ENCODE measurements at regions not wholly inside any gene's neighbourhood (a gene's known extent, or its start where the extent isn't known, plus 50 kb on each side); places are given as distances from the start of the nearest gene placed in this dataset.

GRCh38 chr6:119894811-119895210 lies 545.2 kb upstream of the MAN1A1 start:
- no peak for DNase-seq (ENCODE audit: extremely low read depth, low read depth)
- TF ChIP-seq, protein P1, sequence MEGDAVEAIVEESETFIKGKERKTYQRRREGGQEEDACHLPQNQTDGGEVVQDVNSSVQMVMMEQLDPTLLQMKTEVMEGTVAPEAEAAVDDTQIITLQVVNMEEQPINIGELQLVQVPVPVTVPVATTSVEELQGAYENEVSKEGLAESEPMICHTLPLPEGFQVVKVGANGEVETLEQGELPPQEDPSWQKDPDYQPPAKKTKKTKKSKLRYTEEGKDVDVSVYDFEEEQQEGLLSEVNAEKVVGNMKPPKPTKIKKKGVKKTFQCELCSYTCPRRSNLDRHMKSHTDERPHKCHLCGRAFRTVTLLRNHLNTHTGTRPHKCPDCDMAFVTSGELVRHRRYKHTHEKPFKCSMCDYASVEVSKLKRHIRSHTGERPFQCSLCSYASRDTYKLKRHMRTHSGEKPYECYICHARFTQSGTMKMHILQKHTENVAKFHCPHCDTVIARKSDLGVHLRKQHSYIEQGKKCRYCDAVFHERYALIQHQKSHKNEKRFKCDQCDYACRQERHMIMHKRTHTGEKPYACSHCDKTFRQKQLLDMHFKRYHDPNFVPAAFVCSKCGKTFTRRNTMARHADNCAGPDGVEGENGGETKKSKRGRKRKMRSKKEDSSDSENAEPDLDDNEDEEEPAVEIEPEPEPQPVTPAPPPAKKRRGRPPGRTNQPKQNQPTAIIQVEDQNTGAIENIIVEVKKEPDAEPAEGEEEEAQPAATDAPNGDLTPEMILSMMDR (IDR thresholded peaks at IDR 0.05; ENCODE audit: low read depth, low read length, missing control alignments) = no peak
- no peak overlapping the region for H3K4me3 ChIP-seq (replicated peaks; ENCODE audit: low read depth, low read length)

GRCh38 chr6:119891644-119892043 lies 542.1 kb upstream of the MAN1A1 start:
- no peak overlapping the region for H3K4me3 ChIP-seq (replicated peaks; ENCODE audit: low read depth, low read length)
- TF ChIP-seq, protein P1 (IDR thresholded peaks at IDR 0.05; ENCODE audit: low read depth, low read length, missing control alignments) = no peak
- DNase-seq (ENCODE audit: extremely low read depth, low read depth) = no peak

- TF ChIP-seq, protein P1 (IDR thresholded peaks at IDR 0.05; ENCODE audit: low read depth, low read length, missing control alignments) = no peak
- H3K4me3 ChIP-seq (replicated peaks; ENCODE audit: low read depth, low read length) = no peak overlapping the region
- DNase-seq (ENCODE audit: extremely low read depth, low read depth) = no peak
These were observed 541.6 kb upstream of the MAN1A1 start for GRCh38 chr6:119891206-119891605.

DNA sequence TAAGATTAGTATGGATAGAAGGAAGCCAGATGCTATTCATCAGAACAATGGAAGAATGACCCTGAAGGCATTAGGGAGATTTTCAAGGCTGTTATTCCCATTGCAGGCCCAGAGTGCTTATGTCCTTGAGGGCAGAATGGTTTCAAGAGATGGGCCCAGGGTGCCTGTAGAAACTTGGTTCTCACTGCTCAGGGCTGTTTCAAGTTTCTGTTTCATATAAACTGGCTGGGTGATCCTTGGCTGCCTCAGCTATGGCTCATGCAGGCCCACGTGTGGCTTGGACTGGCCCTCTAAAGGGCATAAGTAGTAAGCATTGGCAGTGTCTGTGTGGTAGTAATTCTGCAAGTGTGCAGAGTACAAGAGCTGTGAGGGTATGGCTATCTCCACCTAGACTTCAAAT lies 540.9 kb upstream of the MAN1A1 start:
- no peak for DNase-seq (ENCODE audit: extremely low read depth, low read depth)
- TF ChIP-seq, protein P1 (IDR thresholded peaks at IDR 0.05; ENCODE audit: low read depth, low read length, missing control alignments) = no peak

GRCh38 chr6:119887666-119888065 lies 538.1 kb upstream of the MAN1A1 start:
- TF ChIP-seq, protein P1 (IDR thresholded peaks at IDR 0.05; ENCODE audit: low read depth, low read length, missing control alignments) = no peak
- DNase-seq (ENCODE audit: extremely low read depth, low read depth) = no peak
- H3K4me3 ChIP-seq (replicated peaks; ENCODE audit: low read depth, low read length) = no peak overlapping the region

More for the DNA sequence above, 540.9 kb upstream of the MAN1A1 start:
- H3K4me3 ChIP-seq (replicated peaks; ENCODE audit: low read depth, low read length) = no peak overlapping the region

DNA sequence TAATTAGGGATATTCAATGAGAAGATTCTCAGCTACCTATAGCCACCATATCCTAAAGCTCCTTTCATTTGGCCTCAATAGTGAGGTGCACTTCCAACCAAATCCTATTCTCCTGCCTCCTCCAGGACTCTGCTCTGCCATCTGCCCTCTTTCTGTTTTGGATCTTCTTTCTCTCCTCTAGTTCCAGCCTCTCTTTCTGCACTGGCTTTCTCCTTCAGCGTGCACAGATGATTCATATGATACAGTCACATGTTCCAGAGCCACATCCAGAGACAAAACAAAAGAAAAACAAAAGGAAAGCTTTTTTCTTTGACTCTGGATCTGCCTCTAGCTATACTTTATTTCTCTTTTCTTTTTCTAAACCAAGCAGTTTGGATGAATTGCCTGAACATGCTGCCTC lies 531.9 kb upstream of the MAN1A1 start:
- no peak overlapping the region for H3K4me3 ChIP-seq (replicated peaks; ENCODE audit: low read depth, low read length)
- TF ChIP-seq, protein P1 (IDR thresholded peaks at IDR 0.05; ENCODE audit: low read depth, low read length, missing control alignments) = no peak
- no peak for DNase-seq (ENCODE audit: extremely low read depth, low read depth)

- TF ChIP-seq, protein P1 (IDR thresholded peaks at IDR 0.05; ENCODE audit: low read depth, low read length, missing control alignments) = no peak
- H3K4me3 ChIP-seq (replicated peaks; ENCODE audit: low read depth, low read length) = no peak overlapping the region
- no peak for DNase-seq (ENCODE audit: extremely low read depth, low read depth)
These were observed 531.3 kb upstream of the MAN1A1 start for GRCh38 chr6:119880840-119881239.
